GM18502 (cell line): ENCODE measurements at regions not wholly inside any gene's neighbourhood (a gene's known extent, or its start where the extent isn't known, plus 50 kb on each side); places are given as distances from the start of the nearest gene placed in this dataset.

Source experiments
- ATAC-seq: cut with Tn5 transposase; IDR thresholded peaks from one replicate; pipeline ENCODE4 v1.9.1; 2021; ENCODE audit warnings: mild to moderate bottlenecking; ENCODE audit not compliant: unreplicated experiment, poor library complexity

DNA sequence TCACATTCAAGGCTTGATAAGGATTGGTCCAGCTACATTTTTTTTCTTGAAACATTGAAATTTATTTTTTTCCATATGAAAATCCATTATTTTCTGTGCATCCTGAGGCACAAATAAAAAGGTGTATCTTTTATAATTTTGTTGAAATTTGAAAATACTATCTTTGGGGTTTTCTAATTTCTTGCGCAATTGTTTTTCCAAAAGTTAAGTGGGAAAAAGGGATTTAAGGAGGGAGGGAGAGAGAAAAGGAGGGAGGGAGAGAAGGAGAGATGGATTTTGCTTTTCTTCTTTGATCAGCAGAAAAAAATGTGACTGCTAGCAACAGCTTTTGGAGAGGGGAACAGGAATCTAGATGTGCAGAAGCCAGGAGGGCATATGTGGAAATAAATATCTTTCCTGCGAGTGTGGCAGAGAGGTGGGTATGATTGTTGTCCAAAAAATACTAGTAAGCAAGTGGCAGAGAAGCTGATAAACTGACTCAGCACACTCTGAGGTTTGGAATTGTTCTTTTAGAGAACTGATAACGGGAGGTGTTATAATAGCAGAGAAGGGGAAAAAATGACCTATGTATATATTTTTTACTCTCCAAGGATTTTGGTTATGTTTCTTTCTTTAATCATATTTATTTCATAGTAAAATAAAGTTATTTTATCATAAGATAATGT is 61.2 kb upstream of the EDNRB start:
- ATAC-seq: no peak

- ATAC-seq: no peak
These were observed 56.9 kb upstream of the EDNRB start for GRCh38 chr13:77975358-77976042.

GRCh38 chr13:77969299-77969698 is 50.7 kb upstream of the EDNRB start:
- no peak for ATAC-seq
